OCI-LY1 (cell line): ENCODE measurements at regions not wholly inside any gene's neighbourhood (a gene's known extent, or its start where the extent isn't known, plus 50 kb on each side); places are given as distances from the start of the nearest gene placed in this dataset.

Experiments
- H2AFZ ChIP-seq: fragments of 200-600 bp; sonication (generic), shearing (Covaris generic); 2 replicates; pipeline ENCODE4 v1.6.0; 2014; ENCODE audit warnings: antibody characterized with exemption, mild to moderate bottlenecking, low read length
- H3F3A ChIP-seq: fragments of 200-600 bp; sonication (generic), shearing (Covaris generic); 2 replicates; pipeline ENCODE4 v1.6.0; 2014; ENCODE audit warnings: mild to moderate bottlenecking, antibody characterized with exemption, low read length, moderate library complexity; ENCODE audit not compliant: insufficient read depth
- H3K27ac ChIP-seq: fragments of 200-600 bp; sonication (generic); 2 replicates; pipeline ENCODE4 v1.5.1; 2014; ENCODE audit warnings: low read length, mixed run types, mild to moderate bottlenecking, low read depth; ENCODE audit not compliant: poor library complexity, severe bottlenecking
- H3K27me3 ChIP-seq: fragments of 200-600 bp; sonication (generic); 2 replicates; pipeline ENCODE4 v1.6.0; 2014; ENCODE audit warnings: antibody characterized with exemption, mild to moderate bottlenecking, low read length, moderate library complexity; ENCODE audit not compliant: insufficient read depth
- H3K36me3 ChIP-seq: fragments of 200-600 bp; sonication (generic); 2 replicates; pipeline ENCODE4 v1.6.1; 2014; ENCODE audit warnings: mild to moderate bottlenecking, antibody characterized with exemption, low read length, moderate library complexity, mixed read lengths; ENCODE audit not compliant: insufficient read depth
- H3K4me1 ChIP-seq: fragments of 200-600 bp; sonication (generic); 2 replicates; pipeline ENCODE4 v1.5.1; 2014; ENCODE audit warnings: mild to moderate bottlenecking, low read length, moderate library complexity; ENCODE audit not compliant: insufficient read depth, severe bottlenecking
- H3K4me2 ChIP-seq: fragments of 200-600 bp; sonication (generic), shearing (Covaris generic); 2 replicates; pipeline ENCODE4 v1.6.1; 2014; ENCODE audit warnings: low read length
- H3K4me3 ChIP-seq: fragments of 200-600 bp; sonication (generic); 2 replicates; pipeline ENCODE4 v1.5.1; 2014; ENCODE audit warnings: low read length, low read depth, mild to moderate bottlenecking, mixed read lengths; ENCODE audit not compliant: poor library complexity, severe bottlenecking
- H3K79me2 ChIP-seq: fragments of 200-600 bp; shearing (Covaris generic); 2 replicates; pipeline ENCODE4 v1.6.1; 2016; ENCODE audit warnings: mixed run types, low read length, mixed read lengths; ENCODE audit not compliant: insufficient read depth
- H3K9ac ChIP-seq: fragments of 200-600 bp; sonication (generic), shearing (Covaris generic); 2 replicates; pipeline ENCODE4 v1.6.1; 2014; ENCODE audit warnings: mild to moderate bottlenecking, low read length, mixed read lengths
- H3K9me2 ChIP-seq: fragments of 200-600 bp; sonication (generic), shearing (Covaris generic); 2 replicates; pipeline ENCODE4 v1.6.1; 2014; ENCODE audit warnings: low read depth, mild to moderate bottlenecking, low read length, mixed read lengths
- H3K9me3 ChIP-seq: fragments of 200-600 bp; shearing (Covaris generic); 2 replicates; pipeline ENCODE4 v1.6.1; 2014; ENCODE audit warnings: low read length, mixed read lengths
- H4K20me1 ChIP-seq: fragments of 200-600 bp; sonication (generic), shearing (Covaris generic); 2 replicates; pipeline ENCODE4 v1.6.0; 2016; ENCODE audit warnings: mild to moderate bottlenecking, low read length; ENCODE audit not compliant: insufficient read depth
- CTCF ChIP-seq: fragments of 200-600 bp; sonication (generic), shearing (Covaris generic); IDR thresholded peaks from 2 replicates; pipeline ENCODE4 v1.5.1; 2017; ENCODE audit warnings: mild to moderate bottlenecking, antibody characterized with exemption, low read length, moderate library complexity, mixed read lengths
- EZH2 ChIP-seq: fragments of 200-600 bp; sonication (generic), shearing (Covaris generic); IDR thresholded peaks from 2 replicates; pipeline ENCODE4 v1.8.0; 2017; ENCODE audit warnings: borderline replicate concordance, mixed run types, mild to moderate bottlenecking, antibody characterized with exemption, low read length, moderate library complexity, mixed read lengths

- no peaks in the 10 kb centered on the region for H3K27me3 ChIP-seq
- no peaks in the 10 kb centered on the region for H3K9me2 ChIP-seq
- no peak overlapping the region for H2AFZ ChIP-seq
- H3K9ac ChIP-seq = no peak overlapping the region
- no peaks in the 10 kb centered on the region for H3F3A ChIP-seq
- H4K20me1 ChIP-seq = no peaks in the 10 kb centered on the region
- no peak overlapping the region for H3K27ac ChIP-seq
- H3K79me2 ChIP-seq = no peaks in the 10 kb centered on the region
- H3K4me3 ChIP-seq = no peak overlapping the region
- H3K4me2 ChIP-seq = no peak overlapping the region
- H3K36me3 ChIP-seq = no peaks in the 10 kb centered on the region
- H3K4me1 ChIP-seq = no peaks in the 10 kb centered on the region
- TF ChIP-seq EZH2 (no peak), CTCF (no peak)
- no peaks in the 10 kb centered on the region for H3K9me3 ChIP-seq
These were observed 232.6 kb upstream of the HTR2A start for GRCh38 chr13:47129461-47129860.

DNA sequence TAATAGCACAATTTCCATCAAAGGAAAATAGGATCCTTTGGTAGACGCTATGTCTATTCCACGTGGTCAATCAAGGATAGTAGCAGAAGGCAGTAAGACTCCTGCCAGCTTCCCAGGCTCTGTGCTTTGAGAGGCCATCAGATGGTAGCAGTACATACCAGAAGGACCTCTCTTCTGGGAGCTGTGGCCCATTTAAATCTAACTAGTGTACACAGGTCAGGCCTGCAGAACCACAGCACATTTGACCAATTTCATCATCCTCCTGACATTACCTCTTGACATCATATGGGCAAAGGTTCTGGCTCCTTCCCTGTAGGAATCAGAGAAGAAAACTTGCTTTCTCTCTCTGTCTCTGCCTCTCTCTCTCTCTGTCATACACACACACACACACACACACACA lies 229.6 kb upstream of the HTR2A start:
- Histone ChIP-seq H2AFZ (no peak overlapping the region), H3K9ac (no peak overlapping the region), H3K27ac (no peak overlapping the region), H3K9me3 (no peaks in the 10 kb centered on the region), H3K36me3 (no peaks in the 10 kb centered on the region), H3K4me3 (no peak overlapping the region), H4K20me1 (no peaks in the 10 kb centered on the region), H3K4me1 (no peaks in the 10 kb centered on the region), H3K27me3 (no peaks in the 10 kb centered on the region), H3K4me2 (no peak overlapping the region), H3K9me2 (no peaks in the 10 kb centered on the region), H3F3A (no peaks in the 10 kb centered on the region), H3K79me2 (no peaks in the 10 kb centered on the region)
- TF ChIP-seq CTCF = no peak
- TF ChIP-seq EZH2 = no peak

DNA sequence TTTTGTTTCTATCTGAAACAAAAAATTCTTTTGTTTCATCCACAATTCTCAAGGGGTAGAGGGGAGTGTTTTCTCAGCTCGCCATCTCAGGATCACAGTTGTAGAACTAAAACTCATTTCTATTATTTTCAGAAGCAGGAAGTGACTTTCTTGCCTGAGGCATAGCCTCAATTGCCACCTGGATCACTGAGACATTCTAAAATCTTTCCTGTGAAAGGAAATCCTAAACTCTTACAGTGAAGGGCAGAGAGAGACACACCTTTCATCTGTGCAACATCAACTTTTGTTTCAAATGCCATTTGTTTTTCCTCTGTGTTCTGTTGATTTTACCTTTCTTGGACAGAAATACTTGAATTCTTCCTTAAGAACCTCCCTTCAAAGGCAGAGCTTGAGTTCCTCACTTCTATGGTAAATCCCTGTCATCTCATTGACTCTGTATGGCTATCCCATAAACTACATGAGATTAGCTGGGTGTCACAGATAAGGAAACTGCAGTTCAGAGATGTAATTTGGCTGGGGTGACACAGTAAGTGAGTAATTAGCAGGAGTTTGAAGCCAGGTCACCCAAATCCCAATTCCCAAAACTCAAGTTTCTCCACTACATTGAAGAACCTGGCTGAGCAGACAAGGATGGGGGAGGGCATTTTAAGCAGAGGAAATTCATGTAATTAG lies 224.4 kb upstream of the HTR2A start:
- Histone ChIP-seq H3K4me3 (no peak overlapping the region), H3K9me2 (no peaks in the 10 kb centered on the region), H3K9me3 (no peaks in the 10 kb centered on the region), H3K36me3 (no peaks in the 10 kb centered on the region), H3K4me1 (no peaks in the 10 kb centered on the region), H3K27ac (no peak overlapping the region), H3F3A (no peaks in the 10 kb centered on the region), H3K9ac (no peak overlapping the region), H3K79me2 (no peaks in the 10 kb centered on the region), H3K27me3 (no peaks in the 10 kb centered on the region), H3K4me2 (no peak overlapping the region), H2AFZ (no peak overlapping the region), H4K20me1 (no peaks in the 10 kb centered on the region)
- TF ChIP-seq EZH2 (no peak), CTCF (no peak)
